Skeletal muscle tissue (tissue), 3 donors: ENCODE measurements at regions not wholly inside any gene's neighbourhood (a gene's known extent, or its start where the extent isn't known, plus 50 kb on each side); places are given as distances from the start of the nearest gene placed in this dataset.

ENCODE experiments used
- H3K27ac ChIP-seq: one replicate; pipeline ENCODE4 v1.7.0; 2013; ENCODE audit warnings: mild to moderate bottlenecking, low read depth, low read length, inconsistent platforms
- H3K27me3 ChIP-seq, 3 donors: one replicate each; pipeline ENCODE4 v1.7.0; 2013; ENCODE audit warnings: low read length in 3 of 3; ENCODE audit not compliant: control insufficient read depth in 3 of 3, insufficient read depth in 3 of 3
- H3K36me3 ChIP-seq, 3 donors: one replicate each; pipeline ENCODE4 v1.7.0; 2013; ENCODE audit warnings: low read length in 3 of 3; ENCODE audit not compliant: control insufficient read depth in 3 of 3, insufficient read depth in 3 of 3
- H3K4me1 ChIP-seq, 3 donors: one replicate each; pipeline ENCODE4 v1.7.0; 2013; ENCODE audit warnings: low read length in 3 of 3, mild to moderate bottlenecking in 3 of 3; ENCODE audit not compliant: control insufficient read depth in 3 of 3, insufficient read depth in 3 of 3
- H3K4me3 ChIP-seq, 3 donors: one replicate each; pipeline ENCODE4 v1.7.0; 2013; ENCODE audit warnings: low read length in 3 of 3
- H3K9ac ChIP-seq, 3 donors: one replicate each; pipeline ENCODE4 v1.7.0; 2013; ENCODE audit warnings: low read length in 3 of 3, mild to moderate bottlenecking in 3 of 3, moderate library complexity in 2 of 3, low read depth in 1 of 3
- H3K9me3 ChIP-seq, 3 donors: one replicate each; pipeline ENCODE4 v1.7.0; 2013; ENCODE audit warnings: low read length in 3 of 3; ENCODE audit not compliant: control insufficient read depth in 3 of 3
- donor health status: Osteomylitis.

DNA sequence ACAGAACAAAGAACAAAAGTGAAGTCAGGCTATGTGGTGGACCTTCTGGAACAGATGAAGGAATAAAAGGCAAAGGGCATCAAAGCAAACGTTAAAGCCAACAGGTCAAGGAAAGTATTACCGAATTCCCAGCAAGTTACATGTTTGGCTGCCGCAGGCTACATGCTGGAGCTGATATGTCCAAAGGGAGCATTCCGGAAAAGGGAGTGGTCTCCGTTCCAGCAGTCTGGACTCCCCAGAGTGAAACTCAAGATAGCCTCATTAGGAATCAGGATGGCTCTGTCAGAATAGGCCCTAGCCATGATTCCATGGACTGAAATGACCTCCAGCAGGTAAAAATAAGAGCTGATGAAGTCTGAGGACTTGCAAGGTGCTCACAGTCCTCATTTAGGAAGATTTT, 379.8 kb upstream of the PRICKLE1 start:
- Histone ChIP-seq H3K9ac (no peak overlapping the region), H3K27me3 (no peaks in the 10 kb centered on the region), H3K36me3 (no peaks in the 10 kb centered on the region), H3K4me1 (peaks cover 0 to 7% (median 0%) of the 10 kb centered on the region in 3 donors), H3K9me3 (no peaks in the 10 kb centered on the region), H3K4me3 (no peak overlapping the region), H3K27ac (no peak overlapping the region)

- no peak overlapping the region for H3K9ac ChIP-seq
Observed at GRCh38 chr12:42968426-42968825, 378.9 kb upstream of the PRICKLE1 start.

DNA sequence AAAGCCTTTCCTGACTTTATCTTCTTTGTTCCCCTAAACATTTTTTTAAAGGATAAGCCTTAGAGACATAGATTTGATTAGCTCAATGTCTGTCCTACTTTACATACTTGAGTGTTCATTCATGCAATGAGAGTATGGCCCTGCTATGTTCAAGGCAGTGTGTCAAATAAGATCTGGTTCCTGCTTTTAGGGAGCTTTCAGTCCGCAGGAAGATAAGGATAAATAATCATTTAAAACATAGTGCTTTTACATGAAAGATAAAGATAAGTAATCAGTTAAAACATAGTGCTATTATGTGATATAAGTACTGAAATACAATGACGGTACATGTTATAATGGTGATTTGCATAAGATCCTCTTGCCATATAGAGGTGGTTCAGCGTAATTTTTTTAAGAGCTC, 378.3 kb upstream of the PRICKLE1 start:
- no peak overlapping the region for H3K4me3 ChIP-seq
- H3K9ac ChIP-seq: no peak overlapping the region
- peaks cover 0 to 7% (median 0%) of the 10 kb centered on the region in 3 donors for H3K4me1 ChIP-seq
- H3K36me3 ChIP-seq: no peaks in the 10 kb centered on the region
- no peaks in the 10 kb centered on the region for H3K9me3 ChIP-seq
- H3K27ac ChIP-seq: no peak overlapping the region
- H3K27me3 ChIP-seq: no peaks in the 10 kb centered on the region

More at GRCh38 chr12:42968426-42968825, 378.9 kb upstream of the PRICKLE1 start:
- Histone ChIP-seq H3K4me3 (no peak overlapping the region), H3K27ac (no peak overlapping the region), H3K4me1 (peaks cover 0 to 7% (median 0%) of the 10 kb centered on the region in 3 donors), H3K36me3 (no peaks in the 10 kb centered on the region), H3K27me3 (no peaks in the 10 kb centered on the region), H3K9me3 (no peaks in the 10 kb centered on the region)

GRCh38 chr12:42963988-42964387, 374.4 kb upstream of the PRICKLE1 start:
- Histone ChIP-seq H3K9me3 (no peaks in the 10 kb centered on the region), H3K9ac (no peak overlapping the region), H3K4me1 (no peaks in the 10 kb centered on the region), H3K27me3 (no peaks in the 10 kb centered on the region), H3K27ac (no peak overlapping the region), H3K4me3 (no peak overlapping the region), H3K36me3 (no peaks in the 10 kb centered on the region)

DNA sequence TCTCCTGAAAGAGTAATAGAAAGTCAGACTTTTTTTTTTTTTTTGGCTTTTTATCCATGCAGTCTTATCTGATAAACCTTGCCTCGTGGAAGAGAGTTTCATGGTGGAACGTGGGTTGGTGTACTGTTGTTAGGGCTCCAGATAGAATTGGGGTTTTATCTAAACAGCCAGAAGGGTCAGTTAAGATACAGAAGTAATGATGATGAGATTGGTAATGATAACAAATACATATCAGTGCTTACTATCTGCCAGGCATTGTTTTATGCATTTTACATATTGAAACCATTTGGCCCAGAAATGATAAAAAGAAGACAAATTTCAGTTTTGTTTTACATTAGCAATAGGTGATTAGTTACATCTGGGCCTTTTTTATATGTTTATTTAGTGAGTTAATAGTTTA, 372.8 kb upstream of the PRICKLE1 start:
- H3K27ac ChIP-seq: no peak overlapping the region
- H3K4me3 ChIP-seq: no peak overlapping the region
- no peaks in the 10 kb centered on the region for H3K36me3 ChIP-seq
- no peaks in the 10 kb centered on the region for H3K4me1 ChIP-seq
- no peaks in the 10 kb centered on the region for H3K27me3 ChIP-seq
- no peak overlapping the region for H3K9ac ChIP-seq
- no peaks in the 10 kb centered on the region for H3K9me3 ChIP-seq

DNA sequence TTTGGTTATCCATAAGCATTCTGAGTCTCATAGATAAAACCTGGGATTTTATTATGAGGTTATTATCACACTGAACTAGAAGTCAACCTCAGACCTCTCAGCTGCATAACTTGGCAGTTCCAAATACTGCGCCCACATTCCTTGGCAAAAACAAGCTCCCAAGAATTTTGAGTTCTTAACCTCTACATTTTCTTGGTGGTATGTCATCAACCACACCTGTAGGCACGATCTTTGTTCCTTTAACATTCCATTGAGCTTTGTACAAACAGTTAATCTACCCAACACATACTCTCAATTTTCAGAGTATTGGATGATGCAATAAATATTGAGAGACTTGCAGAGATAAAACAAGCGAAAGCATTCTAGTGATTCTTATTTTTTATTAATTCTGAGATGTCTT, 371.8 kb upstream of the PRICKLE1 start:
- H3K9ac ChIP-seq: no peak overlapping the region
- no peak overlapping the region for H3K4me3 ChIP-seq
- H3K27ac ChIP-seq: no peak overlapping the region
- H3K4me1 ChIP-seq: no peaks in the 10 kb centered on the region
- H3K36me3 ChIP-seq: no peaks in the 10 kb centered on the region
- no peaks in the 10 kb centered on the region for H3K9me3 ChIP-seq
- no peaks in the 10 kb centered on the region for H3K27me3 ChIP-seq

DNA sequence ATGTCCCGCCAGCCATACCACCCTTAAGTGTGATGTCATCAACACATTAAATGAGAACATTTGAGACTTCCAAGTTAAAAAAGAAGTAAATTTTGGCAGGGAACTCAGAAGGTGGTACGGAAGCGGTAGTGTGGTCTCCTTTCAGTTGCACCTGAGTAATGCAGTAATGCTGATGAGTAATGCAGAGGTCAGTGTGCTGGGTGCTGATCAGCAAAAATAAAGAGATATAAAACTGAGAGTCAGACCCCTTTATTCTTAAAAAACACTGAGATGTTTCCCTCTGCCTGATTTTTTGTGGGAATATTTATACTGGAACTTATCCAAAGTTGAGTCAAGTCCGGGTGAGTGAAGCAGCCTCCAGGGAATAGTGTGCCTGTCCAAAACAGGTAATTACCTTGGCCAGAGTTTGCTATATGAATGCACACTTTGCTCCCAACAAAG, 370.6 kb upstream of the PRICKLE1 start:
- H3K9me3 ChIP-seq: no peaks in the 10 kb centered on the region
- H3K27me3 ChIP-seq: no peaks in the 10 kb centered on the region
- no peaks in the 10 kb centered on the region for H3K36me3 ChIP-seq
- no peak overlapping the region for H3K4me3 ChIP-seq
- no peak overlapping the region for H3K9ac ChIP-seq
- no peaks in the 10 kb centered on the region for H3K4me1 ChIP-seq
- no peak overlapping the region for H3K27ac ChIP-seq

- Histone ChIP-seq H3K9ac (no peak overlapping the region), H3K9me3 (no peaks in the 10 kb centered on the region), H3K4me1 (no peaks in the 10 kb centered on the region), H3K36me3 (no peaks in the 10 kb centered on the region), H3K27me3 (no peaks in the 10 kb centered on the region), H3K4me3 (no peak overlapping the region), H3K27ac (no peak overlapping the region)
Observed at GRCh38 chr12:42958291-42958674, 368.7 kb upstream of the PRICKLE1 start.

DNA sequence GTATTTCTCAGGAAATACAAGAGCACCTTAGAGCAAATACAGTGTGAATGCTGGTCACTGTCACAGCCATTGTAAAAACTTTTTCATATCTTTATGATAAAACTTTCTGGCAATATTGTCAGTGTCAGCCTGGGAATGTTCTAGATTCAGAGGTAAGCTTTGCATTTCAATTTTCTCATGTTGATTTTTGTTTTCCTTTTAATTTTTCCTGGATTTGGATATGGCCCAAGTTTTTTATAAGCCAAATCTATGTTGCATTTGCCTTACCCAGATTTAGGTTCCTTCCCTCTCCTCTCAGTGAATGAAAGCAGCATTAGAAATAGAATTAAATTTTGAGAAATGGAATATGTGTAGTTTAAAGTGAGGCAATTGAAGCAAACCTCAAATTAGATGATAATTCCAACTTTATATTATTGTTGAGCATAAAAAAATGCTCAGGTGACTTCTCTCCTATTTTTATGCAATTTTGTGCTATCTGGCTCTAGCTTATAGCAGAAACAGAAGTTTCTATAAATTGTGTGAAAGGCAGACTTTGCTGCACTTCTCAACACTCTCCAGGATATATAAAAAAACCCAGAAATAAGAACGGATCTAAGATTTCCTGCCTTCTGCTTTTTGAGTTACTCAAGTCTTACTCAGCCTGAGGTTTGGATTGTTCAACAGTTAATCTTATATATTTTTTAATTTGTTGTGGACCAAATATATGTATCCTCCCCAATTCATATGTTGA, 368.2 kb upstream of the PRICKLE1 start:
- no peaks in the 10 kb centered on the region for H3K36me3 ChIP-seq
- H3K27ac ChIP-seq: no peak overlapping the region
- H3K9me3 ChIP-seq: no peaks in the 10 kb centered on the region
- H3K9ac ChIP-seq: no peak overlapping the region
- H3K27me3 ChIP-seq: no peaks in the 10 kb centered on the region
- no peaks in the 10 kb centered on the region for H3K4me1 ChIP-seq
- H3K4me3 ChIP-seq: no peak overlapping the region

DNA sequence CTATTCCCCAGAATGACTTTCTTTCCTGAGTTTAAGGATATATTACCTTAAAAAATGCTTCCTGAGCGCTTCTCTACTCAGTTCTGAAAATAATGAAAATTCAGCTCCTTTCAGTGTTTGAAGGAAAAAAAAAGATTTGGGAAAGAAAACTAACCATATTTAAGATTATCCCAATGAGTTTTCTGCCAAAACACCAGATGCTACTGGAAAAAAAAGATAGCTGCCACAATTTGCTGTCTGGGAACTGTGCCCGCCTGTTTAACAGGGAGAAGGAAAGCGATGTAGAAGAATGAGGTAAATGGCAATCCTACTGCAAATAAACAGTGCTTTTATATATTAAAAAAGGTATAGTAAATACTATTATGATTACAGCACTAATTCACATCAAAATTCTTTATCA, 367.6 kb upstream of the PRICKLE1 start:
- Histone ChIP-seq H3K27me3 (no peaks in the 10 kb centered on the region), H3K9me3 (no peaks in the 10 kb centered on the region), H3K9ac (no peak overlapping the region), H3K27ac (no peak overlapping the region), H3K4me1 (no peaks in the 10 kb centered on the region), H3K4me3 (no peak overlapping the region), H3K36me3 (no peaks in the 10 kb centered on the region)
